22Rv1 (cell line): ENCODE measurements at regions not wholly inside any gene's neighbourhood (a gene's known extent, or its start where the extent isn't known, plus 50 kb on each side); places are given as distances from the start of the nearest gene placed in this dataset.

Experiments used
- H3K27ac ChIP-seq: fragments of 450-650 bp; 2 replicates; pipeline ENCODE4 v1.5.1; 2017
- ZFX ChIP-seq: fragments of 450-650 bp; IDR thresholded peaks from 2 replicates; pipeline ENCODE4 v1.6.1; 2017; ENCODE audit warnings: antibody characterized with exemption, borderline replicate concordance
- TF ChIP-seq, protein P1 (sequence below): fragments of 450-650 bp; IDR thresholded peaks from 2 replicates; pipeline ENCODE4 v1.5.1; 2017; ENCODE audit warnings: mild to moderate bottlenecking

DNA sequence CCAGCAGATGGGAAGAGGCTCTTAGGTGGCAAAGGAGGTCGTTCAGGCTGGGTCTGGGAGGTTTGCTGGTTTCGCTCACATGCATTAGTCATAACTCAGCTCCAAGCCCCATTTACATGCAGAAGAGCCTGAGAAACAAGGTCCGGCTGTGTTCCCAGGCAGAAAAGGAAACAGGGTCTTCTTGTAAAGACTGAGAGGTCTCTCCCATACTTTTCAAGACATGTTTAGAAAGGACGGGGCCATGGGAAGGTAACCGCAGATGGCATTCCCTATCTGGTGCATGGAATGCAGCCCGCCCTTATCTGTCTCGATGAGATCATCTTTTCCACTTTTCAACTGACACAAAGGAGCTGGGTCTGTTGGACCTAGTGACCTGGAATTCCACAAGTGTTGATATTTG, 389.0 kb upstream of the CDH11 start:
- H3K27ac ChIP-seq: no peak overlapping the region
- TF ChIP-seq ZFX: no peak
- TF ChIP-seq, protein P1, sequence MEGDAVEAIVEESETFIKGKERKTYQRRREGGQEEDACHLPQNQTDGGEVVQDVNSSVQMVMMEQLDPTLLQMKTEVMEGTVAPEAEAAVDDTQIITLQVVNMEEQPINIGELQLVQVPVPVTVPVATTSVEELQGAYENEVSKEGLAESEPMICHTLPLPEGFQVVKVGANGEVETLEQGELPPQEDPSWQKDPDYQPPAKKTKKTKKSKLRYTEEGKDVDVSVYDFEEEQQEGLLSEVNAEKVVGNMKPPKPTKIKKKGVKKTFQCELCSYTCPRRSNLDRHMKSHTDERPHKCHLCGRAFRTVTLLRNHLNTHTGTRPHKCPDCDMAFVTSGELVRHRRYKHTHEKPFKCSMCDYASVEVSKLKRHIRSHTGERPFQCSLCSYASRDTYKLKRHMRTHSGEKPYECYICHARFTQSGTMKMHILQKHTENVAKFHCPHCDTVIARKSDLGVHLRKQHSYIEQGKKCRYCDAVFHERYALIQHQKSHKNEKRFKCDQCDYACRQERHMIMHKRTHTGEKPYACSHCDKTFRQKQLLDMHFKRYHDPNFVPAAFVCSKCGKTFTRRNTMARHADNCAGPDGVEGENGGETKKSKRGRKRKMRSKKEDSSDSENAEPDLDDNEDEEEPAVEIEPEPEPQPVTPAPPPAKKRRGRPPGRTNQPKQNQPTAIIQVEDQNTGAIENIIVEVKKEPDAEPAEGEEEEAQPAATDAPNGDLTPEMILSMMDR: no peak

DNA sequence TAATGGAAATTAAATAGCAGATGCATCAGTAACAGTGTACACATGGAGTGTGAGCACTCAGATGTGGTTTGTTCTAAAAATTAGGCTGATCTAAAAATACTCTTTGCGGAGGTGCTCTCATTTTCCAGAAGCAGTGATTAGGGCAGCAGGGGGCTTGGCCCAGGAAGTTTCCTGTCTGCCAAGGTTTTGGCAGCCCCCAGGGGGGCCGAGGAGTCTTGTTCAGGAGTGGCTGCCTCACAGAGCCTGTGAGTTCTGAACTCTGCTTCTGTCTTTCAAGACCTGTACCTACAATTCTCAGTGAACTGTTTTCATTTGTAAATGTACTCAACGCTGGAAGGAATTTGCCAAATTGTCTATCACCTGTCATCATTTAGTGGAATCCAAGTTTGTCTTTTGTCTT, 388.4 kb upstream of the CDH11 start:
- TF ChIP-seq, protein P1: no peak
- no peak for TF ChIP-seq ZFX
- no peak overlapping the region for H3K27ac ChIP-seq

DNA sequence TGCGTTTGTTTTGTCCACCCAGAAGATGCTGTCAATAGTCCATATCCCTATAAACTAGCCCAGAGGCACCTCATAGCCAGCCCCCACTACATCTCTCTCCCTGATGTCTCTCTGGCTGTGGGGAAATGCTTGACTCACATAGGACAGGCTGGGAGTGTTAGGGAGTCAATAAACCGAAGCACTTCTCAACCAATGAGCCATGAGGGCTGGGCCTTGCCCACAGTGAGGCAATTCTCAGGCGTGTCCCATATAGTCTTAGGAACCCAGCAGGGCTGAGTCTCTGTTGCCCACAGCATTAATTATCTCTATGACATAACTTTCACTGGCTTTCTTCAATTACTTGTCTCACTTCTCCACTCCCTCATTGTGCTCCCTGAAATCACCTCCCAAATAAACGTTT, 387.3 kb upstream of the CDH11 start:
- TF ChIP-seq, protein P1: no peak
- no peak for TF ChIP-seq ZFX
- H3K27ac ChIP-seq: no peak overlapping the region

DNA sequence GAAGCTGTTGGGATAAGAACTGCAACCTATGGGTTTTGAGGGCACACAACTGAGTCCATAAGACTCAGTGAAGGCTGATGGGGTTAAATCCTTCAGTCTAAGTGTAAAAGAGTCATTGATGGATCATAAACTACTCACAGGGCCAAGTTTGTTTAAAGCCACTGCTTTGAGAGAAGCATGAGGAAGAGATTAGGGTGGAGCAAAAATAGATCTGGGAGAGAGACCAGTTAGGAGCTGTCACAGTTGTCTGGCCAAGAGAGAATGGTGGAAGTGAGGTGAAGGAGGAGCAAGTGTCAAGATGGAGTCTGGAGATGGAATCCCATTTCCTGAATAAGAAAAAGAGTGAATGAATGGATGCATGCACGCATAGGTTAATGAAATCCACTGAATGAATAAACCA, 379.1 kb upstream of the CDH11 start:
- TF ChIP-seq, protein P1: no peak
- no peak overlapping the region for H3K27ac ChIP-seq

DNA sequence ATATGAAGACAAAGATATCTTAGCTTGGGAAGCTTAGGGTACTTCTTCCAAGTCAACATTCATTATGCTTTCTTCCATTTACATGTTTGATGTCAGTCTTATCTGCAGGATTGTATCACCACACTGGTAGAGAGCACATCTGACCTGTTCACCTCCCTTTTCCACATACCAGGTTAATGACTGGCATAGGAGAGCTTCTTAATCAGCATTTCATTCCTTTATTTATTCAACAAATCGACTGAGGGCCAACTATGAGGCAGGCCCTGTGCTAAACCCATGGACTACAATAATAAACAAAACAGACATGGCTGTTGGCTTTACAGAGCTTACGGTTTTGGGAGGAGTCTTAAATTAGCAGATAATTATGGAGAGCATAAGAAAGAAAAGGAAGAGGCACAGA, 378.1 kb upstream of the CDH11 start:
- H3K27ac ChIP-seq: no peak overlapping the region
- TF ChIP-seq, protein P1: no peak
- TF ChIP-seq ZFX: no peak

DNA sequence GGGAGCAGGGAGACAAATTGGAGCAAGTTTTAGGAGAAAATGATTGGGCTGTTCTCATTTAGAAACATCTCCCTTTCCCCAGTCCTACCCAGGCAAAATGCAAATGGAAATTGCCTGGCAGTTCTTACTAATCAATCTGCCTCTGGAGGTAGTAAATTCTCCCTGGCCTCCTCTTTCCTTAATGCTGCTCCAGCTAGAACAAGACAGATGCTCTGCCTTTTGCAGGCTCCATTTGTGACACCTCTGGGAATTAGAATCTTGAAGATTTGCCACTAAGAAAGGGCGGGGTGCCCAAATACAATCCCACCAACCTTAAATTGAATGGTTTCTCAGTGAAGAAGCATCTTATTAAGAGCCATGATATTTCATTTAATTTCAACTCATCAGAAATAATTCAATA, 377.7 kb upstream of the CDH11 start:
- H3K27ac ChIP-seq: no peak overlapping the region
- TF ChIP-seq, protein P1: no peak
- no peak for TF ChIP-seq ZFX

DNA sequence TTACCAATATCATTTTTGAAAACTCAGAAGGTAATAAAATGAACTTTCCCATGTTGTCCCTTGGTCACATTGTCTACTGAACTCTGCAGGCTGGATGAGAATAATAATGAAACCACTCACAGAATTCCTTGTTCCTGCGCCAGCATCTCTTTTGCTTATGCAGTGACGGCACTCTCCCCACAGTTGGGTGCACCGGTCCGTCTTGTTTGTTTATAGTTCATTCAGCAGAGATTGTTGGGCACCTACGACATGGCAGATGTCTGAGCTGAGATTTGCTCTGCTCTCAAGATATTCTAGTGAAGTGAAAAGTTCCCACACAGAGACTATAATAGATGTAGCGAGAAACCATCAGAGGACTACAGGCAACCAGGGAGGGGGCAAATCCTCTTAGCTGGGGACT, 375.7 kb upstream of the CDH11 start:
- no peak overlapping the region for H3K27ac ChIP-seq
- TF ChIP-seq ZFX: no peak
- TF ChIP-seq, protein P1: no peak
